ENCODE measurements at regions not wholly inside any gene's neighbourhood (a gene's known extent, or its start where the extent isn't known, plus 50 kb on each side); places are given as distances from the start of the nearest gene placed in this dataset.

GRCh38 chr9:106620081-106620480 is 242.9 kb upstream of the ZNF462 start:
- Histone ChIP-seq H3K9me3 (no peaks in the 10 kb centered on the region), H3K4me3 (no peak overlapping the region), H3K27me3 (replicated peaks; ENCODE audit: insufficient read depth) (no peaks in the 10 kb centered on the region), H3K27ac (no peak overlapping the region), H3K36me3 (no peaks in the 10 kb centered on the region), H3K4me1 (ENCODE audit: control insufficient read depth in 1 of 2, low read depth in 2 of 2) (no peaks in the 10 kb centered on the region)
- DNase-seq (ENCODE audit: low spot score) (no peak), ATAC-seq (ENCODE audit: insufficient number of reproducible peaks, low FRiP score, low read depth) (no peak)
- TF ChIP-seq CTCF (IDR thresholded peaks at IDR 0.05) = no peak

GRCh38 chr9:106620866-106621265 is 242.1 kb upstream of the ZNF462 start:
- H3K27ac ChIP-seq = no peak overlapping the region
- no peak for TF ChIP-seq CTCF (IDR thresholded peaks at IDR 0.05)
- no peaks in the 10 kb centered on the region for H3K9me3 ChIP-seq
- no peak for ATAC-seq (ENCODE audit: insufficient number of reproducible peaks, low FRiP score, low read depth)
- H3K27me3 ChIP-seq (replicated peaks; ENCODE audit: insufficient read depth) = no peaks in the 10 kb centered on the region
- no peak overlapping the region for H3K4me3 ChIP-seq
- no peaks in the 10 kb centered on the region for H3K36me3 ChIP-seq
- no peak for DNase-seq (ENCODE audit: low spot score)
- no peaks in the 10 kb centered on the region for H3K4me1 ChIP-seq (ENCODE audit: control insufficient read depth in 1 of 2, low read depth in 2 of 2)

GRCh38 chr9:106621313-106622163 is 241.4 kb upstream of the ZNF462 start:
- Histone ChIP-seq H3K9me3 (no peaks in the 10 kb centered on the region), H3K27me3 (replicated peaks; ENCODE audit: insufficient read depth) (no peaks in the 10 kb centered on the region), H3K36me3 (no peaks in the 10 kb centered on the region), H3K27ac (no peak overlapping the region), H3K4me1 (ENCODE audit: control insufficient read depth in 1 of 2, low read depth in 2 of 2) (no peaks in the 10 kb centered on the region), H3K4me3 (no peak overlapping the region)
- no peak for TF ChIP-seq CTCF (IDR thresholded peaks at IDR 0.05)
- DNase-seq (ENCODE audit: low spot score) (no peak), ATAC-seq (ENCODE audit: insufficient number of reproducible peaks, low FRiP score, low read depth) (no peak)

GRCh38 chr9:106622164-106622487 is 240.8 kb upstream of the ZNF462 start:
- Histone ChIP-seq H3K36me3 (no peaks in the 10 kb centered on the region), H3K4me1 (ENCODE audit: control insufficient read depth in 1 of 2, low read depth in 2 of 2) (no peaks in the 10 kb centered on the region), H3K27me3 (replicated peaks; ENCODE audit: insufficient read depth) (no peaks in the 10 kb centered on the region), H3K9me3 (no peaks in the 10 kb centered on the region), H3K4me3 (no peak overlapping the region), H3K27ac (no peak overlapping the region)
- no peak for ATAC-seq (ENCODE audit: insufficient number of reproducible peaks, low FRiP score, low read depth)
- TF ChIP-seq CTCF (IDR thresholded peaks at IDR 0.05) = no peak
- DNase-seq (ENCODE audit: low spot score) = no peak

- Histone ChIP-seq H3K9me3 (no peaks in the 10 kb centered on the region), H3K4me3 (no peak overlapping the region), H3K36me3 (no peaks in the 10 kb centered on the region), H3K4me1 (ENCODE audit: control insufficient read depth in 1 of 2, low read depth in 2 of 2) (no peaks in the 10 kb centered on the region), H3K27me3 (replicated peaks; ENCODE audit: insufficient read depth) (no peaks in the 10 kb centered on the region), H3K27ac (no peak overlapping the region)
- ATAC-seq (ENCODE audit: insufficient number of reproducible peaks, low FRiP score, low read depth) (no peak), DNase-seq (ENCODE audit: low spot score) (no peak)
- TF ChIP-seq CTCF (IDR thresholded peaks at IDR 0.05) = no peak
Measured at GRCh38 chr9:106623558-106623957, 239.4 kb upstream of the ZNF462 start.
